HG03558 (cell line): ENCODE measurements at regions not wholly inside any gene's neighbourhood (a gene's known extent, or its start where the extent isn't known, plus 50 kb on each side); places are given as distances from the start of the nearest gene placed in this dataset.
"Not testable (repeated sequence)": the region's sequence is repeated elsewhere in the genome, so short reads cannot be mapped to it uniquely, and the experiment has no call there.

Experiments
- ATAC-seq: cut with Tn5 transposase; IDR thresholded peaks from one replicate; pipeline ENCODE4 v1.9.1; 2021; ENCODE audit warnings: moderate number of reproducible peaks; ENCODE audit not compliant: unreplicated experiment; ENCODE audit errors: extremely low read depth

- no peak for ATAC-seq
Measured at GRCh38 chr5:2106721-2107120, 224.0 kb upstream of the IRX4 start.

- no peak for ATAC-seq
Measured at GRCh38 chr5:2105141-2105540, 222.4 kb upstream of the IRX4 start.

GRCh38 chr5:2103940-2104339, 221.2 kb upstream of the IRX4 start:
- no peak for ATAC-seq

- no peak for ATAC-seq
Measured at GRCh38 chr5:2102819-2103776, 220.4 kb upstream of the IRX4 start.

GRCh38 chr5:2101685-2102084, 219.0 kb upstream of the IRX4 start:
- ATAC-seq = no peak

GRCh38 chr5:2096887-2097505, 214.3 kb upstream of the IRX4 start:
- no peak for ATAC-seq

- no peak for ATAC-seq
Measured at GRCh38 chr5:2095011-2095410, 212.3 kb upstream of the IRX4 start.

- no peak for ATAC-seq
Measured at GRCh38 chr5:2094616-2094995, 211.9 kb upstream of the IRX4 start.

- no peak for ATAC-seq
Measured at GRCh38 chr5:2093859-2094615, 211.3 kb upstream of the IRX4 start.

- ATAC-seq = no peak
Measured at GRCh38 chr5:2091921-2092320, 209.2 kb upstream of the IRX4 start.

GRCh38 chr5:2087980-2088379, 205.3 kb upstream of the IRX4 start:
- ATAC-seq = no peak

- ATAC-seq = no peak
Measured at GRCh38 chr5:2075365-2075764, 192.6 kb upstream of the IRX4 start.

- no peak for ATAC-seq
Measured at GRCh38 chr5:2071562-2071961, 188.8 kb upstream of the IRX4 start.

GRCh38 chr5:2070787-2071186, 188.1 kb upstream of the IRX4 start:
- ATAC-seq = not testable (repeated sequence)

- ATAC-seq = no peak
Measured at GRCh38 chr5:2068531-2068930, 185.8 kb upstream of the IRX4 start.

- no peak for ATAC-seq
Measured at GRCh38 chr5:2066373-2066772, 183.6 kb upstream of the IRX4 start.

- ATAC-seq = not testable (repeated sequence)
Measured at GRCh38 chr5:2063380-2063779, 180.7 kb upstream of the IRX4 start.

- ATAC-seq = no peak
Measured at GRCh38 chr5:2052687-2053086, 170.0 kb upstream of the IRX4 start.

- no peak for ATAC-seq
Measured at GRCh38 chr5:2049876-2050275, 167.2 kb upstream of the IRX4 start.

GRCh38 chr5:2048664-2049063, 165.9 kb upstream of the IRX4 start:
- ATAC-seq = no peak

- ATAC-seq = no peak
Measured at GRCh38 chr5:2047341-2047927, 164.7 kb upstream of the IRX4 start.
